GM12892 (cell line): ENCODE measurements at regions not wholly inside any gene's neighbourhood (a gene's known extent, or its start where the extent isn't known, plus 50 kb on each side); places are given as distances from the start of the nearest gene placed in this dataset.

ENCODE experiments used
- POLR2A ChIP-seq: IDR thresholded peaks from 2 replicates; pipeline ENCODE4 v1.6.1; 2011; ENCODE audit warnings: low read depth, low read length, control low read depth
- POLR2AphosphoS5 ChIP-seq: IDR thresholded peaks from 2 replicates; pipeline ENCODE4 v1.6.1; 2011; ENCODE audit warnings: low read depth, low read length, control low read depth
- TAF1 ChIP-seq: IDR thresholded peaks from 2 replicates; pipeline ENCODE4 v1.6.1; 2011; ENCODE audit warnings: low read depth, mild to moderate bottlenecking, control low read depth, low read length, borderline replicate concordance

DNA sequence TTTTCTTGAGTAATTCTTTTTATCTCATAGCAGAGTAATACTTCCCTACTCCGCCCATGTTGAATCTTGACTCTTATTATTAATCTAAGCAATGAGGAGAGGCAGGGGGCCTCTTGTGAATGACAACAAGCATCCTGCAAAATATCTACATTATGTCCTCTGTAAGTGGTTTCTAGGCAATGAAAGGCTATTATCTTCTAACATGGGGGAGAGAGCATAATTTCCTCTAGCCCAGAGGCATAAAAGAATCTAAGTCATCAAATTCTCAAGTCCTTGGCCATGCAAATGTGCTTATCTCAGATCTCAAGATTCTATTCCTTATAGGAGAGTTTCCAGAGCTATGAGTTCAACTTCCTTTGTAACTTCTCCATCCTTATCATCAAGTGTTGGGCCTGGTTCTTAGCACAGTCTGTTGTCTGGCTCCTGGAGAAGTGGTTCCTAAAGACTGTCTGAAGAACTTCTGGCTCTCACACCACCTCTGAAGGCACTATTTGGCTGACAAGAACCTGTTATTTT, 423.1 kb upstream of the INTU start:
- TF ChIP-seq POLR2AphosphoS5 (no peak), TAF1 (no peak), POLR2A (no peak)
